ENCODE measurements at regions not wholly inside any gene's neighbourhood (a gene's known extent, or its start where the extent isn't known, plus 50 kb on each side); places are given as distances from the start of the nearest gene placed in this dataset.

DNA sequence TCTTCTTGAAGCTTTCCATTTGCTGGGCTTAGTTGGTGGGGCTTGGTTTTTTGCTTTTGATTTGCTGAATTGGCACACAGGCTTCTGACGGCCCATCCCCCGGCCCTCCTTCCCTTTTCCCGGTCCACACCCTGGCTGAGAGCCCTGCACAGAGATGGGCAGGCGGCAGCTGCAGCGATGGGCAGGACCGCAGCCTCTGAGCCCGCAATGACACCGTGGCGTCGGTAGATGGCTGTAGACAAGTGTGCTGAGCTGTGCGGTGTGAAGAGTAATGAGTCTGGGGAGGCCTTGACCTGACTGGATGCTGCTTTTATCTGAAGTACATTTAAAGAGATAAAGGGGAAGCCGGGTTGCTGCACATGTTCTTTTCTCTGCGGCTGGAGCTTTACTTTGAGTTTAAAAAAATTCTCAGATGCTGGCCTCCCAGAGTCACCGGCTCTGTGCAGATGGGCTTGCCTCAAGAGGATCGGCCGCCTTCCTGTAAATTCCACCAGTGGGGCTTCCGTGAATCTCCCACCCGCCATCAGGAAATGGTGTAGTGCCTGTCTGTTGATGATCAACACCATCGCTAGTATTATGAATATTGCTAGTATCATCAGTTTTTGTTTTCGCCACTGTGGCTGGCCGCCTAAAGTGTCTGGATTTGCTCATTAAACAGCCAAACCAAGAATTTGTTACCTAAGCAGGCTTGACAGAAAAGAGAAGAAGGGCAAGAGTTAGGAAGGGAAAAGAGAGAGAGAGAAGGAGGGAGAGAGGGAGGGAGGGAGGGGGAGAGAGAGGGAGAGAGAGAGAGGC is 245.6 kb upstream of the RBFOX1 start:
- no peaks in the 10 kb centered on the region for H3K27me3 ChIP-seq (ENCODE audit: control insufficient read depth in 2 of 2, insufficient read depth in 2 of 2, low read length in 2 of 2)
- no peak overlapping the region for H3K9ac ChIP-seq (ENCODE audit: low read depth in 1 of 2, low read length in 2 of 2)
- no peak overlapping the region for H3K27ac ChIP-seq (ENCODE audit: low read depth in 2 of 2, low read length in 2 of 2)
- no peaks in the 10 kb centered on the region for H3K4me1 ChIP-seq (ENCODE audit: control insufficient read depth in 2 of 2, insufficient read depth in 2 of 2, low read length in 2 of 2)
- no peak overlapping the region for H3K4me3 ChIP-seq (ENCODE audit: low read length in 2 of 2)
- H3K36me3 ChIP-seq (ENCODE audit: control insufficient read depth in 2 of 2, insufficient read depth in 2 of 2, low read length in 2 of 2) = no peaks in the 10 kb centered on the region
- no peaks in the 10 kb centered on the region for H3K9me3 ChIP-seq (ENCODE audit: control insufficient read depth in 2 of 2, low read length in 2 of 2)

DNA sequence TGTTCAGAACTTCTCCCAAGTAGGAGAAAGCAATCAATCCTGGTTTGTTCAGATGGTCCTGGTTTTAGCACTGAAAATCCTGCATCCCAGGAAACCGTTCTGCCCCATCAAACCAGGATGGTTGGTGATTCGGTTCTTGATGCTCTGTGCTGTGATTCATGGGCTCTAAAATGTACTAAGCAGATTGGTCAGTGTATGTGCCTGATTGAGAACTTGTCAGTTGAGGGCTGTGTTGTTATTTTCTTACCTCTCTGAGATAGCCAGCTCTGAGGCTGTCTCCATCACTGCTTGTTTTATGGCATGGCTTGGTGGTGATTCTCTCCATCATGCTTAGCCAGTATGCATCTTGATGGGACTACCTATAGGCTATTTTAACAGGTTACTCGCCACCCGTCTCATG is 246.9 kb upstream of the RBFOX1 start:
- Histone ChIP-seq H3K9ac (ENCODE audit: low read depth in 1 of 2, low read length in 2 of 2) (no peak overlapping the region), H3K4me3 (ENCODE audit: low read length in 2 of 2) (no peak overlapping the region), H3K27me3 (ENCODE audit: control insufficient read depth in 2 of 2, insufficient read depth in 2 of 2, low read length in 2 of 2) (no peaks in the 10 kb centered on the region), H3K27ac (ENCODE audit: low read depth in 2 of 2, low read length in 2 of 2) (no peak overlapping the region), H3K4me1 (ENCODE audit: control insufficient read depth in 2 of 2, insufficient read depth in 2 of 2, low read length in 2 of 2) (no peaks in the 10 kb centered on the region), H3K36me3 (ENCODE audit: control insufficient read depth in 2 of 2, insufficient read depth in 2 of 2, low read length in 2 of 2) (no peaks in the 10 kb centered on the region), H3K9me3 (ENCODE audit: control insufficient read depth in 2 of 2, low read length in 2 of 2) (no peaks in the 10 kb centered on the region)

DNA sequence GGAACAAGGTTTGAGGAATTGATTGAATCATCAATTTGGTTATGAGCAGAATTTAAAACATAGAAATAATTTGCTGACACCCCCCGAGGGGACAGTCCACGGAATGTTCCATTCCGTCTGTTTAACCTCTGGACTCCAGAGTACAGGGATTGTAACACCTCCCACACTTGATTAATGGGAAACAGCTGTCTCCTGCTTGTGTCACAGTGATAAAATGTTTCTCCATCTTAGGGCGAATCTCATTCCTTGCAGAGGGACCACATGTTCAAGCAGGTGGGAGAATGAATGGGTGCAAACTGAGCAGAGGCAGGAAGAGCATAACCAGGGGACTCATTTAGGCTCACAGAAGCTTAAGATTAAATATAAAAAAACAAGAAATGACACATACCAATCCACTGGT is 249.5 kb upstream of the RBFOX1 start:
- Histone ChIP-seq H3K27ac (ENCODE audit: low read depth in 2 of 2, low read length in 2 of 2) (no peak overlapping the region), H3K9ac (ENCODE audit: low read depth in 1 of 2, low read length in 2 of 2) (no peak overlapping the region)

DNA sequence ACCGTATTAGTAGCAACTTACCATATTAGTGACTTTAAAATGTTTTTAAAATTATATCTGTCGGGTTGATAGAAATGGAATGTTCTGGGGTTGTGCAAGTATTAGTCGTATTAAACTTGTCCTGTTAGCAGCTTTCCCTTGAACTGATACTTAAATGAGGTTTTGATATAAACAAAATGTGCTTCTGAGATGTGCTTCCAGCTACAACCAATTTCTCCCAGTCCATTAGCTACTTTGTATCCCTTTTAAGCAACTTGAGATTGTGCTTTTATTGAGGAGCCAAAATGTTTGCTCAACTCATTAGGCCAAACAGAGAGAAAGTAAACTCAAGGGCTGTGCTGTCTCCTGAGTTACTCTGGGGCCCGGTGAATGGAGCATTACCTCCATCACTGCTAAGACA is 255.0 kb upstream of the RBFOX1 start:
- H3K36me3 ChIP-seq (ENCODE audit: control insufficient read depth in 2 of 2, insufficient read depth in 2 of 2, low read length in 2 of 2) = no peaks in the 10 kb centered on the region
- H3K27ac ChIP-seq (ENCODE audit: low read depth in 2 of 2, low read length in 2 of 2) = no peak overlapping the region
- no peak overlapping the region for H3K9ac ChIP-seq (ENCODE audit: low read depth in 1 of 2, low read length in 2 of 2)
- H3K9me3 ChIP-seq (ENCODE audit: control insufficient read depth in 2 of 2, low read length in 2 of 2) = no peaks in the 10 kb centered on the region
- no peaks in the 10 kb centered on the region for H3K27me3 ChIP-seq (ENCODE audit: control insufficient read depth in 2 of 2, insufficient read depth in 2 of 2, low read length in 2 of 2)
- no peak overlapping the region for H3K4me3 ChIP-seq (ENCODE audit: low read length in 2 of 2)
- no peaks in the 10 kb centered on the region for H3K4me1 ChIP-seq (ENCODE audit: control insufficient read depth in 2 of 2, insufficient read depth in 2 of 2, low read length in 2 of 2)

More for the DNA sequence above, 249.5 kb upstream of the RBFOX1 start:
- no peak overlapping the region for H3K4me3 ChIP-seq (ENCODE audit: low read length in 2 of 2)
- no peaks in the 10 kb centered on the region for H3K9me3 ChIP-seq (ENCODE audit: control insufficient read depth in 2 of 2, low read length in 2 of 2)
- no peaks in the 10 kb centered on the region for H3K4me1 ChIP-seq (ENCODE audit: control insufficient read depth in 2 of 2, insufficient read depth in 2 of 2, low read length in 2 of 2)
- no peaks in the 10 kb centered on the region for H3K27me3 ChIP-seq (ENCODE audit: control insufficient read depth in 2 of 2, insufficient read depth in 2 of 2, low read length in 2 of 2)
- no peaks in the 10 kb centered on the region for H3K36me3 ChIP-seq (ENCODE audit: control insufficient read depth in 2 of 2, insufficient read depth in 2 of 2, low read length in 2 of 2)

DNA sequence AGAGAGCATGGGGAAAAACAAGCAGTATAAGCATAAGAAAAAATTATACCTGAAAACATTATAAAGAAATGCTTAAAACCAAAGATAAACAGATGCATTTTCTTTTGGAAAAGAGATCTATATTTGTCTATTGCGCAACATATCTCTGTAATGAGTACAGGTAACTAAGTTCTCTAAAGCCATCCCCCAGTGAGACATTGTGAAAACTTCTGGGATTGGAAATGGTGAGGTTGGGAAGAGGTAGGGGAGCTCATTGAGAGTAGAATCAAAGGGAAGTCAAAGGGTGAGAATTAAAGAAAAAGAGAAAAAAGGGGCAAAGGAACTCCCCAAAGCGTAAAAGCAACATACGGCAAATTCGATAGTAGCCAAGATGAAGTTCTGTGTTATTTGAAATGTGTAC is 257.9 kb upstream of the RBFOX1 start:
- no peak overlapping the region for H3K27ac ChIP-seq (ENCODE audit: low read depth in 2 of 2, low read length in 2 of 2)
- H3K9ac ChIP-seq (ENCODE audit: low read depth in 1 of 2, low read length in 2 of 2) = no peak overlapping the region
- no peaks in the 10 kb centered on the region for H3K36me3 ChIP-seq (ENCODE audit: control insufficient read depth in 2 of 2, insufficient read depth in 2 of 2, low read length in 2 of 2)
- H3K27me3 ChIP-seq (ENCODE audit: control insufficient read depth in 2 of 2, insufficient read depth in 2 of 2, low read length in 2 of 2) = no peaks in the 10 kb centered on the region
- no peaks in the 10 kb centered on the region for H3K4me1 ChIP-seq (ENCODE audit: control insufficient read depth in 2 of 2, insufficient read depth in 2 of 2, low read length in 2 of 2)
- no peaks in the 10 kb centered on the region for H3K9me3 ChIP-seq (ENCODE audit: control insufficient read depth in 2 of 2, low read length in 2 of 2)
- no peak overlapping the region for H3K4me3 ChIP-seq (ENCODE audit: low read length in 2 of 2)

DNA sequence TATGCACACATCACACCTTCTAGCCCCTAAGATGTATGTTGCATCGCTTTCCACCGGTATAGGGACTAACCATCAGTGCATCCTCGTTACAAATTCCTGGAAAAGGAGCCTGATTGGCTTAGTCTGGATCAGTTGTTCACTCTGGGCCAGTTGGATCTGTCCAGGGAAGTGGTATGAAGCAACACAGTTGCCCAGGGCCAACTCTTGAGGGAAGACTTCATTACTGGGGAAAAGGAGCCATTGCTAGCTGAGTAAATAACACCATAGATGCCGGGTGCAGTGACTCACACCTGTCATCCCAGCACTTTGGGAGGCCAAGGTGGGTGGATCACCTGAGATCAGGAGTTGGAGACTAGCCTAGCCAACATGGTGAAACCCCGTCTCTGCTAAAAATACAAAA is 275.2 kb upstream of the RBFOX1 start:
- H3K4me1 ChIP-seq (ENCODE audit: control insufficient read depth in 2 of 2, insufficient read depth in 2 of 2, low read length in 2 of 2) = no peaks in the 10 kb centered on the region
- no peak overlapping the region for H3K4me3 ChIP-seq (ENCODE audit: low read length in 2 of 2)

DNA sequence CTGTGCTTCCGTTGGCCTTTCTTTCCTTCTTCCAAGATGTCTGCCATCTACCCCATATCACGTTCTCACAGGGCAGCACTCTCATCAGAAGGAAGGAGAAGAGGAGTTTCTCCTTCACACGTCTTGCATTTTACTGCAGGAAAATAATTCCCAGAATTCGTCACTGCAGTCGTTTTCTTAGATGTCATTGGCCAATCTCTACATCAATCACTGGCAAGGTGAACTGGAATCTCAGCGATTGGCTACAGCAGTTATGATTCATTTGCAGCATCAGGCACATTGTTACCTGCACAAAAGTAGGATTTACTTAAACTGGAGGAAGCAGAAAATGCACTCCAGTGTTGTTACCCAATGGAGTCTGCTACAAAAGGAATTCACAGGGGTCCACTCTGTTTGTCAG is 277.2 kb upstream of the RBFOX1 start:
- Histone ChIP-seq H3K36me3 (ENCODE audit: control insufficient read depth in 2 of 2, insufficient read depth in 2 of 2, low read length in 2 of 2) (no peaks in the 10 kb centered on the region), H3K4me1 (ENCODE audit: control insufficient read depth in 2 of 2, insufficient read depth in 2 of 2, low read length in 2 of 2) (no peaks in the 10 kb centered on the region), H3K27ac (ENCODE audit: low read depth in 2 of 2, low read length in 2 of 2) (no peak overlapping the region), H3K4me3 (ENCODE audit: low read length in 2 of 2) (no peak overlapping the region), H3K27me3 (ENCODE audit: control insufficient read depth in 2 of 2, insufficient read depth in 2 of 2, low read length in 2 of 2) (no peaks in the 10 kb centered on the region), H3K9me3 (ENCODE audit: control insufficient read depth in 2 of 2, low read length in 2 of 2) (no peaks in the 10 kb centered on the region), H3K9ac (ENCODE audit: low read depth in 1 of 2, low read length in 2 of 2) (no peak overlapping the region)

More for the DNA sequence above, 275.2 kb upstream of the RBFOX1 start:
- Histone ChIP-seq H3K27ac (ENCODE audit: low read depth in 2 of 2, low read length in 2 of 2) (no peak overlapping the region), H3K27me3 (ENCODE audit: control insufficient read depth in 2 of 2, insufficient read depth in 2 of 2, low read length in 2 of 2) (no peaks in the 10 kb centered on the region), H3K36me3 (ENCODE audit: control insufficient read depth in 2 of 2, insufficient read depth in 2 of 2, low read length in 2 of 2) (no peaks in the 10 kb centered on the region), H3K9ac (ENCODE audit: low read depth in 1 of 2, low read length in 2 of 2) (no peak overlapping the region), H3K9me3 (ENCODE audit: control insufficient read depth in 2 of 2, low read length in 2 of 2) (no peaks in the 10 kb centered on the region)

DNA sequence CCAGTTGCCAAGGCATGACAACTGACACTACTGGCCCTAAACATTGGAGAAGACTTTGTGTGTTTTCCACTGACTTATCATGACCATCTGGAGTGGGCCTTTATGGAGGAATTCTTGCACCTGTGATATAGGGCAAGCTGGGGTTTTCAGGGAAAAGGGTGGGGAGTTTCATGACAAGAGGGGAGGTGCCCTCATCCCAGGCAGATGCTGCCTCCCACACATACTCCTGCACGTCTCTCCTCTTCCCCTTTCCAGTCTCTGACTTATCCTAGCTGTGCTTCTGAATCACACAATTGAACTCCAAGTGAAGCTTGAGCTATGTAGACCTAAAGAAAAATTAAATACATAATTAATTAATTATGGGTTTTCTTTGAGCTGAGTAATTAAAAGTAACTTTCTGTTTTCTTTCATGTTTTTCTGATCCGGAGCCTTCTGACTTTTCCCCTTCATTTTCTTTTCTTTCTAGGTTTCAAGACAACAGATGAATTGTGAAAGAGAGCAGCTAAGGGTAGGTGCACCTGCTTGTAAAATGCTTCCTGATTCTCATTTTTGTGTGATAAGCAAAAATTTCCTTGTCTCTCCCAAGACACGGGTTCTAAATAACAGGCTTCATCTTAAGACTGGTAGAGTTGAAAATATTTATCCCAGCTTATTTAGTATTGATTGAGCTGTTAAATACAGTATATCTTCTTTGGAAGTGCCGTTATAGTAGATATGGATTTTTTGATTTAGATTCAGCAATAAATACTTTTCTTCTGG is 280.9 kb upstream of the RBFOX1 start:
- Histone ChIP-seq H3K4me1 (ENCODE audit: control insufficient read depth in 2 of 2, insufficient read depth in 2 of 2, low read length in 2 of 2) (no peaks in the 10 kb centered on the region), H3K9ac (ENCODE audit: low read depth in 1 of 2, low read length in 2 of 2) (no peak overlapping the region), H3K36me3 (ENCODE audit: control insufficient read depth in 2 of 2, insufficient read depth in 2 of 2, low read length in 2 of 2) (no peaks in the 10 kb centered on the region), H3K27ac (ENCODE audit: low read depth in 2 of 2, low read length in 2 of 2) (no peak overlapping the region), H3K27me3 (ENCODE audit: control insufficient read depth in 2 of 2, insufficient read depth in 2 of 2, low read length in 2 of 2) (no peaks in the 10 kb centered on the region), H3K9me3 (ENCODE audit: control insufficient read depth in 2 of 2, low read length in 2 of 2) (no peaks in the 10 kb centered on the region), H3K4me3 (ENCODE audit: low read length in 2 of 2) (no peak overlapping the region)

DNA sequence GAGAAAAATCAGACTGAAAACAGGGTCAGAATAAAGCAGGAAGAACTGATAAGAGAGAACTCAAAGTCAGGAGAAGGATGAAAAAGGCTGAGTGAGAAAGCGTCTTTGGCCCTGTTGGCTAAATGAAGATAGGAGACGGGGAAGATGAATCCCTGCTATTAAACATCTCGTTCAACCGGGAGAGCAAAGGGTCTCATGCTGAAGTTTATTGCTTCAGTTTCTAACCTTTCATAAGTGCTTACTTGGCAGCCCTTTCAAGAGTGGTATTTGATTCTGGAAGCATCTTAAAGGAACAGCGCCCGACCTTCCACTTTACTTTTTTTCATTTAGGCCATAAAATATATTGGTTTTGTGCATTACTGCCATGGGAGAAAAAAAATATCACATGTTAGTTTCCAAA is 288.3 kb upstream of the RBFOX1 start:
- Histone ChIP-seq H3K27ac (ENCODE audit: low read depth in 2 of 2, low read length in 2 of 2) (no peak overlapping the region), H3K9ac (ENCODE audit: low read depth in 1 of 2, low read length in 2 of 2) (no peak overlapping the region), H3K4me1 (ENCODE audit: control insufficient read depth in 2 of 2, insufficient read depth in 2 of 2, low read length in 2 of 2) (no peaks in the 10 kb centered on the region), H3K4me3 (ENCODE audit: low read length in 2 of 2) (no peak overlapping the region), H3K9me3 (ENCODE audit: control insufficient read depth in 2 of 2, low read length in 2 of 2) (no peaks in the 10 kb centered on the region), H3K36me3 (ENCODE audit: control insufficient read depth in 2 of 2, insufficient read depth in 2 of 2, low read length in 2 of 2) (no peaks in the 10 kb centered on the region), H3K27me3 (ENCODE audit: control insufficient read depth in 2 of 2, insufficient read depth in 2 of 2, low read length in 2 of 2) (no peaks in the 10 kb centered on the region)

DNA sequence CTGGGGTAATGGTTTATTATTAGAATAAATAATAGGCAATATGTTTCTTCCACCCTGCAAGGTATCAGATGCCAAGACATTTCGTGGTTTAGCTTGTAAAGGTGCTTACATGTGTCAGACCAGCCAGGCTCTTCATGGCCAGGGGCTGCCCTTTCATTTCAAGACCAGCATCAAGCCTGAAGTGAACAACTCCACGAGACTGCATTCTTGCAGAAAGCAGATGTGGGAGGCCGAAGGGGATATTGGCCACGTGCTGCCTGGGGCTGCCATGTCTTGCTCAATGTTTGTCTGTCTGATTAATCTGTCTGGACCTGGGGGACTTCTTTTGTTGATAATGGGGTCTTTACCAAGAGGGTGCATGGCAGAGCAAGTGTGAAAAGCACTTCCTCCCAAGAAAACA is 294.2 kb upstream of the RBFOX1 start:
- Histone ChIP-seq H3K27ac (ENCODE audit: low read depth in 2 of 2, low read length in 2 of 2) (no peak overlapping the region), H3K36me3 (ENCODE audit: control insufficient read depth in 2 of 2, insufficient read depth in 2 of 2, low read length in 2 of 2) (no peaks in the 10 kb centered on the region), H3K4me3 (ENCODE audit: low read length in 2 of 2) (no peak overlapping the region), H3K9ac (ENCODE audit: low read depth in 1 of 2, low read length in 2 of 2) (no peak overlapping the region), H3K4me1 (ENCODE audit: control insufficient read depth in 2 of 2, insufficient read depth in 2 of 2, low read length in 2 of 2) (no peaks in the 10 kb centered on the region), H3K27me3 (ENCODE audit: control insufficient read depth in 2 of 2, insufficient read depth in 2 of 2, low read length in 2 of 2) (no peaks in the 10 kb centered on the region), H3K9me3 (ENCODE audit: control insufficient read depth in 2 of 2, low read length in 2 of 2) (no peaks in the 10 kb centered on the region)
